Fibroblast of the aortic adventitia (primary cell): ENCODE measurements at regions not wholly inside any gene's neighbourhood (a gene's known extent, or its start where the extent isn't known, plus 50 kb on each side); places are given as distances from the start of the nearest gene placed in this dataset.

Experiments used
- DNase-seq: peaks from one replicate; pipeline ENCODE4 v3.0.0-alpha.2; 2010; ENCODE audit warnings: low read depth
- H3K4me3 ChIP-seq: 2 replicates; pipeline ENCODE4 v1.5.1; 2011; ENCODE audit warnings: low read depth, mild to moderate bottlenecking, control low read depth, low read length, moderate library complexity
- CTCF ChIP-seq: IDR thresholded peaks from 2 replicates; pipeline ENCODE4 v1.5.1; 2011; ENCODE audit warnings: mild to moderate bottlenecking, low read length, control low read depth, inconsistent platforms; ENCODE audit not compliant: insufficient read depth

GRCh38 chr6:159642995-159643394 is 50.0 kb downstream of the SOD2 start:
- TF ChIP-seq CTCF = no peak
- no peak overlapping the region for H3K4me3 ChIP-seq
- DNase-seq = no peak

- DNase-seq = peak; percentile 28
- TF ChIP-seq CTCF = no peak
- no peak overlapping the region for H3K4me3 ChIP-seq
Measured at GRCh38 chr6:159642481-159642880, 50.6 kb downstream of the SOD2 start.

GRCh38 chr6:159640722-159641482 is 52.1 kb downstream of the SOD2 start:
- no peak for DNase-seq
- TF ChIP-seq CTCF = no peak
- no peak overlapping the region for H3K4me3 ChIP-seq

GRCh38 chr6:159640322-159640721 is 52.7 kb downstream of the SOD2 start:
- no peak for DNase-seq
- TF ChIP-seq CTCF = no peak
- H3K4me3 ChIP-seq = no peak overlapping the region

GRCh38 chr6:159639721-159640120 is 53.3 kb downstream of the SOD2 start:
- peak; percentile 5 for DNase-seq

GRCh38 chr6:159633196-159633595 is 59.8 kb downstream of the SOD2 start:
- no peak overlapping the region for H3K4me3 ChIP-seq
- peak; percentile 27 for DNase-seq
- TF ChIP-seq CTCF = peak; percentile 53

More at GRCh38 chr6:159639721-159640120, 53.3 kb downstream of the SOD2 start:
- TF ChIP-seq CTCF = no peak
- H3K4me3 ChIP-seq = no peak overlapping the region

GRCh38 chr6:159631886-159632285 is 61.2 kb downstream of the SOD2 start:
- TF ChIP-seq CTCF = no peak
- no peak for DNase-seq
- no peak overlapping the region for H3K4me3 ChIP-seq
